ENCODE measurements at regions not wholly inside any gene's neighbourhood (a gene's known extent, or its start where the extent isn't known, plus 50 kb on each side); places are given as distances from the start of the nearest gene placed in this dataset.

DNA sequence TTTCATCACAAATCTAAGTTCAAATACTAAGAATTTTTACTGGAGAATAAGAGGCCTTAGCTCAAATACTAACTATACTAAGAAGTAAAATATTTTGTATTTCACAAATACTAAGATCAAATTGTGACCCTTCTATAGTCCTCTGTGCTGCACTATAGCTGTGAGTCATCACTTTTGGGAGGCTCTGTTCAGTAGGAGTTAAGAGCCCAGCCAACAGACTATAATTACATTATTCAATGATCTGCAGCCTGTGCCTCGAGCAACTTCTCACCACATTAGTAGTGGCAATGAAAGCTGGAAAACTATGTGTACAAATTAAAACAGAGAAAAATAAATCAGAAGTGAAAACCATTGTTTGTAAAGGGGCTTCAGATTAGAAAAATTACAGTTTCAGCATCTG is 147.3 kb upstream of the GPC6 start:
- dilution Hi-C loops (cut with MboI; ENCODE audit: extremely low pct_ligation_motif_present, low sequenced_read_pairs): no loop called here
- intact Hi-C loops (cut with micrococcal nuclease): no loop called here
- H3K36me3 ChIP-seq (ENCODE audit: control insufficient read depth in 2 of 2, extremely low read depth in 1 of 2, insufficient read depth in 2 of 2, low read length in 2 of 2): no peaks in the 10 kb centered on the region
- no TSS peak for BruUV-seq (replicated peaks)
- no peak overlapping the region for H2AFZ ChIP-seq (ENCODE audit: low read depth, low read length)
- ChIA-PET POLR2A (no interaction called here), CTCF (no interaction called here)
- H3K4me1 ChIP-seq (ENCODE audit: control insufficient read depth, extremely low read depth, insufficient read depth, low read length): no peaks in the 10 kb centered on the region
- no peak overlapping the region for H3K4me3 ChIP-seq (replicated peaks in 1 of 3; ENCODE audit: insufficient read depth in 1 of 3, low read depth in 1 of 3, low read length in 3 of 3)
- no peak for FAIRE-seq
- no peaks in the 10 kb centered on the region for H3K9me1 ChIP-seq (replicated peaks; ENCODE audit: control insufficient read depth, extremely low read depth, insufficient read depth, low read length)
- H3K79me2 ChIP-seq (ENCODE audit: control insufficient read depth, insufficient read depth, low read length): no peaks in the 10 kb centered on the region
- no peak for DNase-seq (ENCODE audit: low read depth, low spot score)
- TF ChIP-seq, protein P1, sequence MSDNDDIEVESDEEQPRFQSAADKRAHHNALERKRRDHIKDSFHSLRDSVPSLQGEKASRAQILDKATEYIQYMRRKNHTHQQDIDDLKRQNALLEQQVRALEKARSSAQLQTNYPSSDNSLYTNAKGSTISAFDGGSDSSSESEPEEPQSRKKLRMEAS (IDR thresholded peaks at IDR 0.05; ENCODE audit: insufficient read depth, insufficient read length): no peak
- TF ChIP-seq EZH2 (IDR thresholded peaks at IDR 0.05; ENCODE audit: borderline replicate concordance, low read depth, low read length, severe bottlenecking) (no peak), MYC (IDR thresholded peaks at IDR 0.05; ENCODE audit: low read depth, low read length) (no peak), JUN (IDR thresholded peaks at IDR 0.05; ENCODE audit: borderline replicate concordance, insufficient read depth, insufficient read length, low read depth) (no peak), POLR2A (IDR thresholded peaks at IDR 0.05; ENCODE audit: low read depth, low read length) (no peak), POLR2AphosphoS5 (IDR thresholded peaks at IDR 0.05; ENCODE audit: insufficient read depth, low read depth, low read length) (no peak)
- H3K9me3 ChIP-seq (replicated peaks; ENCODE audit: control insufficient read depth, insufficient read depth, low read length): no peaks in the 10 kb centered on the region
- H3K27ac ChIP-seq (ENCODE audit: insufficient read depth, low read depth, low read length): no peak overlapping the region
- no peak overlapping the region for H3K4me2 ChIP-seq (ENCODE audit: insufficient read depth, low read length)
- no peaks in the 10 kb centered on the region for H4K20me1 ChIP-seq (replicated peaks; ENCODE audit: control insufficient read depth, extremely low read depth, insufficient read depth, low read length)
- no peaks in the 10 kb centered on the region for H3K27me3 ChIP-seq (ENCODE audit: control insufficient read depth in 2 of 2, insufficient read depth in 2 of 2, low read length in 2 of 2)
- H3K9ac ChIP-seq (replicated peaks; ENCODE audit: extremely low read depth, insufficient read depth, low read length): no peak overlapping the region

DNA sequence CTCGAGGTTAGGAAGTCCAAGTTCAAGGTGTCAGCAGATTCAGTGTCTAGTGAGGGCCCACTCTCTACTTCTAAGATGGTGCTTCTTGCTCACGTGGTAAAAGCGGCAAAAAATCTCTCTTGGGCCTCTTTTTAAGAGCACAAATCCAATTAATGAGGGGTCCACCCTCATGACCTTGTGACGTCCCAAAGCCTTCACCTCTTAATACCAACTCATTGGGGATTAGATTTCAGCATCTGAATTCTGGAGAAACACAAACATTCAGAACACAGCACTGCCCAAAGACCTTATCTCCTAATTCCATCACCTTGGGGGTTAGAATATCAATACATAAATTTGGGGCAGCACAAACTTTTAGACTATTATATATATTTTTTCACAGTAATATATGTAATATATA is 146.4 kb upstream of the GPC6 start:
- DNase-seq (ENCODE audit: low read depth, low spot score) (no peak), FAIRE-seq (no peak)
- no peak overlapping the region for H3K9ac ChIP-seq (replicated peaks; ENCODE audit: extremely low read depth, insufficient read depth, low read length)
- H3K27me3 ChIP-seq (ENCODE audit: control insufficient read depth in 2 of 2, insufficient read depth in 2 of 2, low read length in 2 of 2): no peaks in the 10 kb centered on the region
- POLR2A ChIA-PET: no interaction called here
- H3K4me3 ChIP-seq (replicated peaks in 1 of 3; ENCODE audit: insufficient read depth in 1 of 3, low read depth in 1 of 3, low read length in 3 of 3): no peak overlapping the region
- no peak for TF ChIP-seq POLR2A (IDR thresholded peaks at IDR 0.05; ENCODE audit: low read depth, low read length)
- TF ChIP-seq, protein P2, sequence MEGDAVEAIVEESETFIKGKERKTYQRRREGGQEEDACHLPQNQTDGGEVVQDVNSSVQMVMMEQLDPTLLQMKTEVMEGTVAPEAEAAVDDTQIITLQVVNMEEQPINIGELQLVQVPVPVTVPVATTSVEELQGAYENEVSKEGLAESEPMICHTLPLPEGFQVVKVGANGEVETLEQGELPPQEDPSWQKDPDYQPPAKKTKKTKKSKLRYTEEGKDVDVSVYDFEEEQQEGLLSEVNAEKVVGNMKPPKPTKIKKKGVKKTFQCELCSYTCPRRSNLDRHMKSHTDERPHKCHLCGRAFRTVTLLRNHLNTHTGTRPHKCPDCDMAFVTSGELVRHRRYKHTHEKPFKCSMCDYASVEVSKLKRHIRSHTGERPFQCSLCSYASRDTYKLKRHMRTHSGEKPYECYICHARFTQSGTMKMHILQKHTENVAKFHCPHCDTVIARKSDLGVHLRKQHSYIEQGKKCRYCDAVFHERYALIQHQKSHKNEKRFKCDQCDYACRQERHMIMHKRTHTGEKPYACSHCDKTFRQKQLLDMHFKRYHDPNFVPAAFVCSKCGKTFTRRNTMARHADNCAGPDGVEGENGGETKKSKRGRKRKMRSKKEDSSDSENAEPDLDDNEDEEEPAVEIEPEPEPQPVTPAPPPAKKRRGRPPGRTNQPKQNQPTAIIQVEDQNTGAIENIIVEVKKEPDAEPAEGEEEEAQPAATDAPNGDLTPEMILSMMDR (IDR thresholded peaks at IDR 0.05; ENCODE audit: extremely low read depth in 1 of 2, insufficient read depth in 1 of 2, low read depth in 1 of 2, low read length in 2 of 2): no peak
- no peaks in the 10 kb centered on the region for H4K20me1 ChIP-seq (replicated peaks; ENCODE audit: control insufficient read depth, extremely low read depth, insufficient read depth, low read length)
- H3K79me2 ChIP-seq (ENCODE audit: control insufficient read depth, insufficient read depth, low read length): no peaks in the 10 kb centered on the region
- CTCF ChIA-PET: no interaction called here
- no peak overlapping the region for H2AFZ ChIP-seq (ENCODE audit: low read depth, low read length)
- no TSS peak for BruUV-seq (replicated peaks)
- dilution Hi-C loops (cut with MboI; ENCODE audit: extremely low pct_ligation_motif_present, low sequenced_read_pairs) (no loop called here), intact Hi-C loops (cut with micrococcal nuclease) (no loop called here)
- no peaks in the 10 kb centered on the region for H3K4me1 ChIP-seq (ENCODE audit: control insufficient read depth, extremely low read depth, insufficient read depth, low read length)
- H3K9me3 ChIP-seq (replicated peaks; ENCODE audit: control insufficient read depth, insufficient read depth, low read length): no peaks in the 10 kb centered on the region
- no peak overlapping the region for H3K4me2 ChIP-seq (ENCODE audit: insufficient read depth, low read length)
- no peaks in the 10 kb centered on the region for H3K9me1 ChIP-seq (replicated peaks; ENCODE audit: control insufficient read depth, extremely low read depth, insufficient read depth, low read length)
- no peak overlapping the region for H3K27ac ChIP-seq (ENCODE audit: insufficient read depth, low read depth, low read length)
- no peaks in the 10 kb centered on the region for H3K36me3 ChIP-seq (ENCODE audit: control insufficient read depth in 2 of 2, extremely low read depth in 1 of 2, insufficient read depth in 2 of 2, low read length in 2 of 2)

All from endothelial cell of umbilical vein (primary cell).